AG04450 (cell line): ENCODE measurements at regions not wholly inside any gene's neighbourhood (a gene's known extent, or its start where the extent isn't known, plus 50 kb on each side); places are given as distances from the start of the nearest gene placed in this dataset.

Experiments
- CTCF ChIA-PET: fragments of 300-600, 350-600 bp; formaldehyde crosslinking; extraction: SDS; loops from one replicate; lab custom pipeline; 2022; ENCODE audit warnings: antibody characterized with exemption, inconsistent platforms; lab: Charles Lee
- POLR2A ChIA-PET: fragments of 350-600 bp; formaldehyde crosslinking; extraction: SDS; loops from one replicate; lab custom pipeline; 2021; ENCODE audit warnings: antibody characterized with exemption, inconsistent platforms; lab: Yijun Ruan, JAX
- DNase-seq: peaks from one replicate; pipeline ENCODE4 v3.0.0-alpha.2; 2011; ENCODE audit warnings: low read depth, low spot score
- H3K27ac ChIP-seq: one replicate; pipeline ENCODE4 v1.5.1; 2012; ENCODE audit warnings: low read depth, low read length, control low read depth
- H3K27me3 ChIP-seq: one replicate; pipeline ENCODE4 v1.6.0; 2012; ENCODE audit warnings: low read length; ENCODE audit not compliant: control insufficient read depth, insufficient read depth
- H3K4me3 ChIP-seq: 2 replicates; pipeline ENCODE4 v1.5.1; 2011; ENCODE audit warnings: mild to moderate bottlenecking, low read depth, low read length, control low read depth
- H3K9me3 ChIP-seq: 2 replicates; pipeline ENCODE4 v1.5.1; 2012; ENCODE audit warnings: low read length; ENCODE audit not compliant: control insufficient read depth, insufficient read depth
- CTCF ChIP-seq: IDR thresholded peaks from 2 replicates; pipeline ENCODE4 v1.5.1; 2011; ENCODE audit warnings: low read depth, low read length, control low read depth, inconsistent platforms

GRCh38 chr4:63777601-63778000, 631.6 kb downstream of the TECRL start:
- Histone ChIP-seq H3K4me3 (no peak overlapping the region), H3K27me3 (no peaks in the 10 kb centered on the region), H3K27ac (no peak overlapping the region), H3K9me3 (peaks cover 6% of the 10 kb centered on the region)
- DNase-seq = no peak
- CTCF ChIA-PET = no interaction called here
- POLR2A ChIA-PET = no interaction called here
- TF ChIP-seq CTCF = no peak

GRCh38 chr4:63764400-63764799, 644.9 kb downstream of the TECRL start:
- TF ChIP-seq CTCF = no peak
- no peaks in the 10 kb centered on the region for H3K27me3 ChIP-seq
- no peak overlapping the region for H3K27ac ChIP-seq
- no peak overlapping the region for H3K4me3 ChIP-seq
- DNase-seq = no peak
- ChIA-PET CTCF (interaction anchor here (0.5 kb wide), 1 partner anchor 147 kb away, joined by 5 read pairs; no protein-coding TSS in a partner anchor), POLR2A (no interaction called here)
- peaks cover 5% of the 10 kb centered on the region; the same call in 1 of the 2 replicates for H3K9me3 ChIP-seq

- Histone ChIP-seq H3K27me3 (no peaks in the 10 kb centered on the region), H3K27ac (no peak overlapping the region), H3K4me3 (no peak overlapping the region), H3K9me3 (peaks cover 3% of the 10 kb centered on the region; the same call in 1 of the 2 replicates)
- ChIA-PET POLR2A (no interaction called here), CTCF (no interaction called here)
- no peak for TF ChIP-seq CTCF
- DNase-seq = no peak
Measured at GRCh38 chr4:63757929-63758328, 651.3 kb downstream of the TECRL start.

- Histone ChIP-seq H3K27ac (no peak overlapping the region), H3K9me3 (peaks cover 2% of the 10 kb centered on the region; the same call in 1 of the 2 replicates), H3K4me3 (no peak overlapping the region), H3K27me3 (no peaks in the 10 kb centered on the region)
- CTCF ChIA-PET = no interaction called here
- POLR2A ChIA-PET = no interaction called here
- no peak for DNase-seq
- no peak for TF ChIP-seq CTCF
Measured at GRCh38 chr4:63742882-63743281, 666.4 kb downstream of the TECRL start.

GRCh38 chr4:63729519-63729918, 679.7 kb downstream of the TECRL start:
- ChIA-PET CTCF (no interaction called here), POLR2A (no interaction called here)
- H3K27ac ChIP-seq = no peak overlapping the region
- H3K27me3 ChIP-seq = no peaks in the 10 kb centered on the region
- no peak for DNase-seq
- no peak overlapping the region for H3K4me3 ChIP-seq
- peaks cover 5% of the 10 kb centered on the region; the same call in 1 of the 2 replicates for H3K9me3 ChIP-seq
- TF ChIP-seq CTCF = no peak
